PC-3 (cell line): ENCODE measurements at regions not wholly inside any gene's neighbourhood (a gene's known extent, or its start where the extent isn't known, plus 50 kb on each side); places are given as distances from the start of the nearest gene placed in this dataset.

ENCODE experiments used
- ATAC-seq: fragments of 200-7000 bp; cut with Tn5 transposase; 2 replicates; pipeline ENCODE4 v1.9.1; 2020; ENCODE audit warnings: mild to moderate bottlenecking, moderate library complexity
- BruUV-seq: library from RNA; stranded (reverse); fragments of 400-500 nt; replicated peaks from 2 replicates; lab custom pipeline; 2021; lab: Mats Ljungman, UMichigan
- CTCF ChIA-PET: fragments of 300-600 bp; sonication (Branson Sonifier 250); formaldehyde crosslinking; loops from one replicate; lab custom pipeline; 2022; ENCODE audit warnings: antibody characterized with exemption; lab: Charles Lee
- POLR2A ChIA-PET: fragments of 300-600 bp; sonication (Branson Sonifier 250); formaldehyde crosslinking; loops from one replicate; lab custom pipeline; 2022; ENCODE audit warnings: antibody characterized with exemption; ENCODE audit not compliant: unreplicated experiment; lab: Charles Lee
- DNase-seq: peaks from one replicate; pipeline ENCODE4 v3.0.0-alpha.2; 2015
- H2AFZ ChIP-seq: fragments of 300-600 bp; sonication (generic); 2 replicates; pipeline ENCODE4 v1.6.0; 2016; ENCODE audit warnings: antibody characterized with exemption, low read length
- H3F3A ChIP-seq: fragments of 300-600 bp; sonication (generic); one replicate; pipeline ENCODE4 v1.6.0; 2017; ENCODE audit warnings: antibody characterized with exemption, low read length, control low read depth, mild to moderate bottlenecking; ENCODE audit not compliant: unreplicated experiment
- H3K27ac ChIP-seq: fragments of 300-600 bp; sonication (generic); 2 replicates; pipeline ENCODE4 v1.5.1; 2016; ENCODE audit warnings: mild to moderate bottlenecking, low read length
- H3K27me3 ChIP-seq: fragments of 300-600 bp; sonication (generic); 2 replicates; pipeline ENCODE4 v1.6.1; 2016; ENCODE audit warnings: low read length, mixed read lengths
- H3K36me3 ChIP-seq: fragments of 300-600 bp; sonication (generic); 2 replicates; pipeline ENCODE4 v1.6.1; 2016; ENCODE audit warnings: low read depth, mixed run types, low read length, mixed read lengths
- H3K4me1 ChIP-seq: fragments of 300-600 bp; sonication (generic); 2 replicates; pipeline ENCODE4 v1.5.1; 2016; ENCODE audit warnings: low read length; ENCODE audit not compliant: insufficient read depth
- H3K4me2 ChIP-seq: fragments of 300-600 bp; sonication (generic); 2 replicates; pipeline ENCODE4 v1.6.0; 2016; ENCODE audit warnings: low read length
- H3K4me3 ChIP-seq: fragments of 300-600 bp; sonication (generic); 2 replicates; pipeline ENCODE4 v1.5.1; 2016; ENCODE audit warnings: mild to moderate bottlenecking, low read length, mixed read lengths
- H3K79me2 ChIP-seq: fragments of 300-600 bp; sonication (generic); 2 replicates; pipeline ENCODE4 v1.6.1; 2017; ENCODE audit warnings: low read length, mixed read lengths
- H3K9ac ChIP-seq: fragments of 300-600 bp; sonication (generic); 2 replicates; pipeline ENCODE4 v1.6.0; 2016; ENCODE audit warnings: mild to moderate bottlenecking, low read length
- H3K9me2 ChIP-seq: fragments of 300-600 bp; sonication (generic); replicated peaks from 2 replicates; pipeline ENCODE4 v1.6.1; 2016; ENCODE audit warnings: mixed run types, low read length, mixed read lengths
- H3K9me3 ChIP-seq: fragments of 300-600 bp; sonication (generic); 2 replicates; pipeline ENCODE4 v1.6.1; 2016; ENCODE audit warnings: low read length, mixed read lengths
- H4K20me1 ChIP-seq: fragments of 300-600 bp; sonication (generic); 2 replicates; pipeline ENCODE4 v1.6.1; 2016; ENCODE audit warnings: low read length, mixed read lengths
- CTCF ChIP-seq: fragments of 300-600 bp; sonication (generic); conservative IDR thresholded peaks from 2 replicates; pipeline ENCODE4 v1.5.1; 2017; ENCODE audit warnings: antibody characterized with exemption, low read depth, mild to moderate bottlenecking, low read length
- EZH2 ChIP-seq: fragments of 300-600 bp; sonication (generic); IDR thresholded peaks from one replicate; pipeline ENCODE4 v1.6.1; 2017; ENCODE audit warnings: antibody characterized with exemption, mild to moderate bottlenecking, low read length; ENCODE audit not compliant: unreplicated experiment
- EZH2phosphoT487 ChIP-seq: fragments of 300-600 bp; sonication (generic); IDR thresholded peaks from 2 replicates; pipeline ENCODE4 v1.6.1; 2018; ENCODE audit warnings: mild to moderate bottlenecking, antibody characterized with exemption, low read length, borderline replicate concordance
- intact Hi-C: fragments of 100-400 bp; cut with micrococcal nuclease; formaldehyde crosslinking; loops from 2 replicates; pipeline ENCODE4 v1.9.0; 2023

GRCh38 chr11:31974366-31975136, 116.3 kb upstream of the RCN1 start:
- H3K9ac ChIP-seq = no peak overlapping the region
- H3K79me2 ChIP-seq = no peaks in the 10 kb centered on the region
- ATAC-seq (peak; percentile 99), DNase-seq (peak; percentile 95)
- peaks cover 17% of the 10 kb centered on the region for H3K4me1 ChIP-seq
- no peaks in the 10 kb centered on the region for H3K9me3 ChIP-seq
- H3K4me2 ChIP-seq = peak overlapping the region; percentile 72
- no peaks in the 10 kb centered on the region for H3K9me2 ChIP-seq
- no TSS peak for BruUV-seq
- POLR2A ChIA-PET = no interaction called here
- no peak overlapping the region for H2AFZ ChIP-seq
- no peaks in the 10 kb centered on the region for H3K27me3 ChIP-seq
- CTCF ChIA-PET = interaction anchor here (0.6 to 1.1 kb wide), 4 partner anchors 16 to 633 kb away, joined by 3 to 8 read pairs (median 4); no protein-coding TSS in a partner anchor
- TF ChIP-seq EZH2 (no peak), EZH2phosphoT487 (no peak), CTCF (no peak)
- H4K20me1 ChIP-seq = no peaks in the 10 kb centered on the region
- intact Hi-C loops = no loop called here
- H3K36me3 ChIP-seq = no peaks in the 10 kb centered on the region
- peak overlapping the region; percentile 23; the same call in 1 of the 2 replicates for H3K4me3 ChIP-seq
- no peaks in the 10 kb centered on the region for H3F3A ChIP-seq
- H3K27ac ChIP-seq = peak overlapping the region; percentile 52

- Histone ChIP-seq H3K4me3 (no peak overlapping the region), H4K20me1 (no peaks in the 10 kb centered on the region), H3K36me3 (no peaks in the 10 kb centered on the region), H3K27me3 (no peaks in the 10 kb centered on the region), H3K27ac (no peak overlapping the region), H3K9ac (no peak overlapping the region), H3K4me1 (peaks cover 21% of the 10 kb centered on the region), H3K79me2 (no peaks in the 10 kb centered on the region), H3K9me2 (no peaks in the 10 kb centered on the region), H2AFZ (no peak overlapping the region), H3F3A (no peaks in the 10 kb centered on the region), H3K9me3 (no peaks in the 10 kb centered on the region), H3K4me2 (no peak overlapping the region)
- ChIA-PET CTCF (no interaction called here), POLR2A (no interaction called here)
- TF ChIP-seq CTCF (no peak), EZH2phosphoT487 (no peak), EZH2 (no peak)
- BruUV-seq = no TSS peak
- DNase-seq = no peak
- no peak for ATAC-seq
- intact Hi-C loops = no loop called here
Measured at GRCh38 chr11:31973172-31973571, 117.7 kb upstream of the RCN1 start.

GRCh38 chr11:31972623-31973022, 118.3 kb upstream of the RCN1 start:
- Histone ChIP-seq H3K9me2 (no peaks in the 10 kb centered on the region), H3K79me2 (no peaks in the 10 kb centered on the region), H3K27me3 (no peaks in the 10 kb centered on the region), H3K9ac (no peak overlapping the region), H3K4me3 (no peak overlapping the region), H2AFZ (no peak overlapping the region), H3K9me3 (no peaks in the 10 kb centered on the region), H4K20me1 (no peaks in the 10 kb centered on the region), H3K4me1 (peaks cover 21% of the 10 kb centered on the region), H3K27ac (no peak overlapping the region), H3K36me3 (no peaks in the 10 kb centered on the region), H3K4me2 (no peak overlapping the region), H3F3A (no peaks in the 10 kb centered on the region)
- TF ChIP-seq EZH2phosphoT487 = no peak
- TF ChIP-seq EZH2 = no peak
- no peak for DNase-seq
- ChIA-PET POLR2A (no interaction called here), CTCF (no interaction called here)
- intact Hi-C loops = no loop called here
- BruUV-seq = no TSS peak
- no peak for ATAC-seq
